ENCODE measurements at regions not wholly inside any gene's neighbourhood (a gene's known extent, or its start where the extent isn't known, plus 50 kb on each side); places are given as distances from the start of the nearest gene placed in this dataset.

DNA sequence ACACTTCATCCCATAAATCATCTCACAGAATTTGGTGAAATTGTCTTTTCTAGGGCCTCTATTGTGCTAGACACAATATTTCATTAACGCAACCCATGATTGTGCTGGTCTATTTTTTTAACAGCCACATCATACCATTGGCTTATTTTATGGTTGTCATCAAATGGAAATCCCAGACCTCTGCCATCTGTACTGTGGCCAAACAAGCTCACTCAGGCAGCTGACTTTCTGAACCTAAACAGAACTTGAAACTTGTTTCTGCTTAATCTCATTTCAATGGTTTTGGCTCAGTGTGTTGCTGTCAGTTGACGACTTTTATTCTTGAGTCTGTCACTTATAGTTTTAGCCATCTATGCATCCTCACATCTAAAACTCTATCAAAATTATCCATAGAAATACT, 111.8 kb downstream of the HAO1 start:
- TF ChIP-seq, protein P1, sequence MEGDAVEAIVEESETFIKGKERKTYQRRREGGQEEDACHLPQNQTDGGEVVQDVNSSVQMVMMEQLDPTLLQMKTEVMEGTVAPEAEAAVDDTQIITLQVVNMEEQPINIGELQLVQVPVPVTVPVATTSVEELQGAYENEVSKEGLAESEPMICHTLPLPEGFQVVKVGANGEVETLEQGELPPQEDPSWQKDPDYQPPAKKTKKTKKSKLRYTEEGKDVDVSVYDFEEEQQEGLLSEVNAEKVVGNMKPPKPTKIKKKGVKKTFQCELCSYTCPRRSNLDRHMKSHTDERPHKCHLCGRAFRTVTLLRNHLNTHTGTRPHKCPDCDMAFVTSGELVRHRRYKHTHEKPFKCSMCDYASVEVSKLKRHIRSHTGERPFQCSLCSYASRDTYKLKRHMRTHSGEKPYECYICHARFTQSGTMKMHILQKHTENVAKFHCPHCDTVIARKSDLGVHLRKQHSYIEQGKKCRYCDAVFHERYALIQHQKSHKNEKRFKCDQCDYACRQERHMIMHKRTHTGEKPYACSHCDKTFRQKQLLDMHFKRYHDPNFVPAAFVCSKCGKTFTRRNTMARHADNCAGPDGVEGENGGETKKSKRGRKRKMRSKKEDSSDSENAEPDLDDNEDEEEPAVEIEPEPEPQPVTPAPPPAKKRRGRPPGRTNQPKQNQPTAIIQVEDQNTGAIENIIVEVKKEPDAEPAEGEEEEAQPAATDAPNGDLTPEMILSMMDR (tag by site-specific recombination; IDR thresholded peaks at IDR 0.05): no peak
- TF ChIP-seq ZNF548 (tag by site-specific recombination; IDR thresholded peaks at IDR 0.05) (no peak), SALL2 (tag by site-specific recombination; IDR thresholded peaks at IDR 0.05; ENCODE audit: borderline replicate concordance) (no peak), ZNF561 (tag by site-specific recombination; IDR thresholded peaks at IDR 0.05; ENCODE audit: borderline replicate concordance) (no peak), ZNF133 (tag by site-specific recombination; IDR thresholded peaks at IDR 0.05) (no peak), ZNF785 (tag by site-specific recombination; IDR thresholded peaks at IDR 0.05) (no peak), SP2 (tag by site-specific recombination; IDR thresholded peaks at IDR 0.05) (no peak), ZIC2 (tag by site-specific recombination; IDR thresholded peaks at IDR 0.05) (no peak), ZFP3 (tag by site-specific recombination; IDR thresholded peaks at IDR 0.05; ENCODE audit: low read depth) (no peak)
- TF ChIP-seq, protein P2, sequence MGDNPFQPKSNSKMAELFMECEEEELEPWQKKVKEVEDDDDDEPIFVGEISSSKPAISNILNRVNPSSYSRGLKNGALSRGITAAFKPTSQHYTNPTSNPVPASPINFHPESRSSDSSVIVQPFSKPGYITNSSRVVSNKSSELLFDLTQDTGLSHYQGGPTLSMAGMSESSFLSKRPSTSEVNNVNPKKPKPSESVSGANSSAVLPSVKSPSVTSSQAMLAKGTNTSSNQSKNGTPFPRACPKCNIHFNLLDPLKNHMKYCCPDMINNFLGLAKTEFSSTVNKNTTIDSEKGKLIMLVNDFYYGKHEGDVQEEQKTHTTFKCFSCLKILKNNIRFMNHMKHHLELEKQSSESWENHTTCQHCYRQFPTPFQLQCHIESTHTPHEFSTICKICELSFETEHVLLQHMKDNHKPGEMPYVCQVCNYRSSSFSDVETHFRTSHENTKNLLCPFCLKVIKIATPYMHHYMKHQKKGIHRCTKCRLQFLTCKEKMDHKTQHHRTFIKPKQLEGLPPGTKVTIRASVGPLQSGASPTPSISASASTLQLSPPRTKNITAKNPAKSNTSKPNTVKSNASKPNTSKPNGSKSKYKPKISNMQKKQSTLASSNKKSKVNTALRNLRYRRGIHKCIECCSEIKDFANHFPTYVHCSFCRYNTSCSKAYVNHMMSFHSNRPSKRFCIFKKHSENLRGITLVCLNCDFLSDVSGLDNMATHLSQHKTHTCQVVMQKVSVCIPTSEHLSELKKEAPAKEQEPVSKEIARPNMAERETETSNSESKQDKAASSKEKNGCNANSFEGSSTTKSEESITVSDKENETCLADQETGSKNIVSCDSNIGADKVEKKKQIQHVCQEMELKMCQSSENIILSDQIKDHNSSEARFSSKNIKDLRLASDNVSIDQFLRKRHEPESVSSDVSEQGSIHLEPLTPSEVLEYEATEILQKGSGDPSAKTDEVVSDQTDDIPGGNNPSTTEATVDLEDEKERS (tag by site-specific recombination; IDR thresholded peaks at IDR 0.05): no peak
- TF ChIP-seq, protein P3, sequence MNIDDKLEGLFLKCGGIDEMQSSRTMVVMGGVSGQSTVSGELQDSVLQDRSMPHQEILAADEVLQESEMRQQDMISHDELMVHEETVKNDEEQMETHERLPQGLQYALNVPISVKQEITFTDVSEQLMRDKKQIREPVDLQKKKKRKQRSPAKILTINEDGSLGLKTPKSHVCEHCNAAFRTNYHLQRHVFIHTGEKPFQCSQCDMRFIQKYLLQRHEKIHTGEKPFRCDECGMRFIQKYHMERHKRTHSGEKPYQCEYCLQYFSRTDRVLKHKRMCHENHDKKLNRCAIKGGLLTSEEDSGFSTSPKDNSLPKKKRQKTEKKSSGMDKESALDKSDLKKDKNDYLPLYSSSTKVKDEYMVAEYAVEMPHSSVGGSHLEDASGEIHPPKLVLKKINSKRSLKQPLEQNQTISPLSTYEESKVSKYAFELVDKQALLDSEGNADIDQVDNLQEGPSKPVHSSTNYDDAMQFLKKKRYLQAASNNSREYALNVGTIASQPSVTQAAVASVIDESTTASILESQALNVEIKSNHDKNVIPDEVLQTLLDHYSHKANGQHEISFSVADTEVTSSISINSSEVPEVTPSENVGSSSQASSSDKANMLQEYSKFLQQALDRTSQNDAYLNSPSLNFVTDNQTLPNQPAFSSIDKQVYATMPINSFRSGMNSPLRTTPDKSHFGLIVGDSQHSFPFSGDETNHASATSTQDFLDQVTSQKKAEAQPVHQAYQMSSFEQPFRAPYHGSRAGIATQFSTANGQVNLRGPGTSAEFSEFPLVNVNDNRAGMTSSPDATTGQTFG (tag by site-specific recombination; IDR thresholded peaks at IDR 0.05; ENCODE audit: borderline replicate concordance): no peak
